ENCODE measurements at regions not wholly inside any gene's neighbourhood (a gene's known extent, or its start where the extent isn't known, plus 50 kb on each side); places are given as distances from the start of the nearest gene placed in this dataset.
"Not testable (repeated sequence)": the region's sequence is repeated elsewhere in the genome, so short reads cannot be mapped to it uniquely, and the experiment has no call there.

DNA sequence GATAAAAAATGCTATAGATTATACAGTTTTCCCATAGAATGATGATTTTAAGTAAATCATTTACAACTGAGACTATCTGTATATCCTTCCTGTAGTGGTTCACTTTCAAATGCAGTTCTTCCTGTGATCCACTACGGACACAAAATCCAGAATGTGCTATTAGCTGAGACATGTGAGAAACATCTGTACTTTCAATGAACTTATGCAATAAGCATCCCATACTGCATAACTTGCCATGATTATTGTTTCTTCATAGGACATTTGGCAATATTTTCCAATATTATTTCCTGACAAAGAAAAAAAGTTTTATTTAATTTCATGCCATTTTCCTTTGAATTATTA lies 83.5 kb upstream of the PRDX6 start:
- in situ Hi-C loops (cut with HindIII; ENCODE audit: low sequenced_read_pairs): no loop called here

GRCh38 chr1:173394813-173395212 lies 82.3 kb upstream of the PRDX6 start:
- in situ Hi-C loops (cut with HindIII; ENCODE audit: low sequenced_read_pairs): not testable (repeated sequence)

GRCh38 chr1:173395762-173396161 lies 81.4 kb upstream of the PRDX6 start:
- in situ Hi-C loops (cut with HindIII; ENCODE audit: low sequenced_read_pairs): no loop called here

DNA sequence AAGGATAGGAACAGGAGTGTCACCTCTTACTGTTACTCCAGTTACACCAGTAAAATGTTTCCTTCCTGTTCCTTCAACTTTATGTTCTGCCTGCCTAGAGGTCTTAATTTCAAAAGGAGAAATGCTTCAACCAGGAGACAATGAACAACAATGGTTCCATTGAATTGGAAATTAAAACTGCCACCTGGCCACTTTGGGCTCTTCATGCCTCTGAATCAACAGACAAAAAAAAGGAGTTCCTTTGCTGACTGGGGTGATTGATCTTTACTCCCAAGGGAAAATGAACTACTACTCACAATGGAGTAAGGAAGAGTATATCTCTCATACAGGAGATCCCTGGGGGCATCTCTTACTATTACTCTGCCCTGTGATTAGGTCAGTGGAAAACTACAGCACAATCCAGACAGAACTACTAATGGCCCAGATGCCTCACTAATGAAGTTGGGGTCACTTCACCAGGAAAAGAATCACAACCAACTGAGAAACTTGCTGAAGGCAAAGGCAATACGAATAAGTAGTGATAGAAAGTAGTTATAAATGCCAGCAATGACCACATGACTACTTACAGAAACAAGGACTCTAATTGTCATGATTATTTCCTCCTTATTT lies 76.6 kb upstream of the PRDX6 start:
- in situ Hi-C loops (cut with HindIII; ENCODE audit: low sequenced_read_pairs): no loop called here

- in situ Hi-C loops (cut with HindIII; ENCODE audit: low sequenced_read_pairs): no loop called here
Observed at GRCh38 chr1:173403996-173404395, 73.1 kb upstream of the PRDX6 start.

DNA sequence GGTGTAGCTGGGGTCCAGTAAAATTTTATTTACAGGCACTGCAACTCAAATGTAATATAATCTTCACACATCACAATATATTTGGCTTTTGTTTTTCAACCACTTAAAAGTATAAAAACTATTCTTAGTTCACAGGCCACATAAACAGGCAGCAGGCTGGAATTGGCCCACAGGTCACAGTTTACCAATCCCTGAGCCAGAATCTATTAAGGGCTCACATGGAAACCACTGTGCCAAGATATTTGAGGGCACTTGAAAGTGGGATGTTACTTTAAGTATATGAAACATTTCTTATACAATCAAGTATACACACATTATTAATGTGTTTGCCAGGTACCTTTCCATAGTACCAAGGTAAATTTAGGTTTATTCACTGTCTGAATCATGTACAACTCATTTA lies 71.9 kb upstream of the PRDX6 start:
- in situ Hi-C loops (cut with HindIII; ENCODE audit: low sequenced_read_pairs): no loop called here

DNA sequence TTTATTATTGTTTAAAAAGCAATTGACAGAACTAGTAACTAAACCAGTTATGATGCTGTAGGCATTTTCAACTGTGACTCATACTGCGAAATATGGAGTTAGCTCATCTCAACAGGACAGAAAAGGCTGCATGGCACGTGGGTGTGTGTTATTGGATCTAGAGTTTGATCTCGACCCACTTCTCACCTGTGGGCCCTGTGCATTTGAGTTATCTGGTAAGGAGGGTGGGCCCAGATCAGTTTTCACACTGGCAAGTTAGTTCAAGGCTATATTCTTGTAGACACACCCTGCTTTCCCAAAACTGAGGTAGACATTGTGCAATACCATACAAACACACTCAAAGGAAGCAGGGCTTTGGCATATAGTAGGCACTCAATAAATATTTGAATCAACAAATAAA lies 71.3 kb upstream of the PRDX6 start:
- in situ Hi-C loops (cut with HindIII; ENCODE audit: low sequenced_read_pairs): no loop called here

GRCh38 chr1:173406783-173407230 lies 70.3 kb upstream of the PRDX6 start:
- in situ Hi-C loops (cut with HindIII; ENCODE audit: low sequenced_read_pairs): no loop called here

GRCh38 chr1:173407846-173408245 lies 69.3 kb upstream of the PRDX6 start:
- in situ Hi-C loops (cut with HindIII; ENCODE audit: low sequenced_read_pairs): no loop called here

DNA sequence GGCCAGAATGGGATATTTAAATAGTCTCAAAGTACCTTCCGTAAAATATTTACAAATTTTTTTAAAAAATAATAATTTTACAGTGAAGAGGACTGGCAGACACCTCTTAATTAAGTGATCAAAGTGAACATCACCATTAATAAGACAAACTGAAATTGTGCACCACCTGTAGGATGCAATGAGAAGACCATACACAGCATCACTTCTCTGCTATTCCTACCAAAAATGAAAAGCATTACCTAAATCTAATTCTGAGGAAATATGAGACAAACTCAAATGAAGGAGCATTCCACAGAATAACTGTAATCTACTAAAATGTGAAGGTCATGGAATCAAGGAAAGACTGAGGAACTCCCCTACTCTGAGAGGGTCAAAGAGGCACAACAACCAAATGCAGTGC lies 68.2 kb upstream of the PRDX6 start:
- in situ Hi-C loops (cut with HindIII; ENCODE audit: low sequenced_read_pairs): no loop called here

- in situ Hi-C loops (cut with HindIII; ENCODE audit: low sequenced_read_pairs): no loop called here
Observed at GRCh38 chr1:173409613-173410012, 67.5 kb upstream of the PRDX6 start.

DNA sequence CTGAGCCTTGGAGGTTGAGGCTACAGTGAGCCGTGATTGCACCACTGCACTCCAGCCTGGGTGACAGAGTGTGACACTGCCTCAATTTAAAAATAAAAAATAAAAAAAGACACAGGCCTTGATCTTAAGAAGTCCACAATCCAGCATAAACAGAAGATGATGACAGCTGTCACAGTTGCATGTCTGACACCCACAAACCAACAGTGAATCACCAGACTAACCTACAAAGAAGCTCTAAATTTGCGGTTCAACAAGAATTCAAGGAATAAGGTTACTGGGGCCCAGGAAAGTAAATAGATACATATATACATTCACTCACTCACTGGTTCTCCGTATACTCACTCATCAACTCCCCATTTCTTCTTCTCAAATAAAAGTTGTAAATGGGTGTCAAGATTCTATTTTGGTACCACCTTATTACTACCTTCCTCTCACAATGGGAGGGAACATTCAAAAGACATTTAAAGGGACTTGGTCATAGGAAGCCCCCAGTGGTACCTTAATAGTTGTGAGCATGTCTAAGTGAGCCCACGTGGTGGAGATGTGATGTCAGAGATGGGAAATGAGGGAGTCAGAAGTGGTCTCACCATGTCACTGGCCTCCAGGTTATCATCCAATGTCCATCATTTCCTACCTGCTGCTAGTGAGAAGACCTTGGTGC lies 66.9 kb upstream of the PRDX6 start:
- in situ Hi-C loops (cut with HindIII; ENCODE audit: low sequenced_read_pairs): no loop called here

GRCh38 chr1:173410794-173411236 lies 66.3 kb upstream of the PRDX6 start:
- in situ Hi-C loops (cut with HindIII; ENCODE audit: low sequenced_read_pairs): no loop called here

DNA sequence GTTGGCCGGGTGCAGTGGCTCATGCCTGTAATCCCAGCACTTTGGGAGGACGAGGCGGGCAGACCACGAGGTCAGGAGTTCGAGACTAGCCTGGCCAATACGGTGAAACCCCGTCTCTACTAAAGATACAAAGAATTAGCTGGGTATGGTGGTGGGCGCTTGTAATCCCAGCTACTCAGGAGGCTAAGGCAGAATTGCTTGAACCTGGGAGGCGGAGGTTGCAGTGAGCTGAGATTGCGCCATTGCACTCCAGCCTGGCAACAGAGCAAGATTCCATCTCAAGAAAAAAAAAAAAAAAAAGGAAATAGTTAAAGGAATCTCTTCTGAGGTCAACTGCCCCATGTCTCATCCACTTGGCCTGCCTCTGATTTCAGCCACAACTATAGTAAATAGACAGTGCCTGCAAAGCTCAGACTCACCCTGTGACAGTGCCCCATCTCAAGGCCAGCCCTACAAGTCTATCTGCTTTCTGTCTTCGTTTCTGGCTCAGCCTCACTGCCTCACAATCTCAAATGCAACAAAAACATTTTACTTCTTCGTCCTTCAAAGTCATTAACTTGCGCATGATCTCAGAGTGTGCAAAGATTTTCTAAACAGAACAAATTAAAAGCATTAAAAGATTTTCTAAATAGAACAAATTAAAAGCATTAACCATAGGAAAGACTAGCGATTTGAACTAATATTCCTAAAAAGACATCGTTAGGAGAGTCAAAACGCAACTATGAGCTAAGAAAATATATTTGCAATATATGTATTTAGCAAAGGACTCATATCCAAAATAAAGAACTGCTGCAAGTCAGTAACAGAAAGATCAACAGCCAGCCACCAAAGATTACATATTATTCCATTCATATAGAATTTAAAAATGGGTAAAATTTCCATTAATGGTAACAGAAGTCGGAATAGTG lies 65.0 kb upstream of the PRDX6 start:
- in situ Hi-C loops (cut with HindIII; ENCODE audit: low sequenced_read_pairs): no loop called here

DNA sequence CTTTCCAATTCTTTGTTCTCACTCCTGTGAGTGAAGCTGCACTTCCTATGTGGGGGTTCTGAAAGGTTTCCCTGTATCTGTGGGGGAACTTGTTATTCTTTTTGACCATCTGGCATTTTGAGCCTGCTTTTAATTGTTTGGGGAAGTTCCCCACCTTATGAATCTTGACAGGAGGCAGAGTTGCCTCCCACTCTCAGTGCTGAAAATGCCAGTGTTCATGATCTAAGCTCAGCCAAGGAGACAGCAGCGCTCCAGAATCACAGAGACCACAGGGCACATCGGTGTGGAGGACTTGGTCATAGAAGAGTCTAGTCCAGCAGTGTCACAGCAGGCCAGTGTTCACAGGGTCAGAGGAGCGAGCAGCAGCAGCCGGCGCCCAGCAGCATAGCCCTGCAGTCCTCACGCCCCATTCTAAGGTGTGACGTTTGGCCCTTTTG lies 63.8 kb upstream of the PRDX6 start:
- in situ Hi-C loops (cut with HindIII; ENCODE audit: low sequenced_read_pairs): no loop called here

DNA sequence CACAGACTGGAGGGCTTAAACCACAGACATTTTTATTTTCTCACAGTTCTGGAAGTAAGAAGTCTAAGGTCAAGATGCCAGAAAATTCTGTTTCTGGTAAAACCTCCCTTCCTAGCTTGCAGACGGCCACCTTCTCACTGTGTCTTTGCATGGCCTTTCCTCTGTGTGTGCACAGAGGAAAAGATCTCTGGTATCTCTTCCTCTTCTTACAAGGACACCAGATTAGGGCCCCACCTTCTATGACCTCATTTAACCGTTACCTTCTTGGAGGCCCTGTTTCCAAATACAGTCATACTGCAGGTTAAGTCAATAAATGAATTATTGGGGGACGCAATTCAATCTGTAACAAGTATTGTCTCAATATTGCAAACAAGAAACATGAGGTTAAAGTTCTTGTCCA lies 63.0 kb upstream of the PRDX6 start:
- in situ Hi-C loops (cut with HindIII; ENCODE audit: low sequenced_read_pairs): no loop called here

GRCh38 chr1:173414539-173415226 lies 62.5 kb upstream of the PRDX6 start:
- in situ Hi-C loops (cut with HindIII; ENCODE audit: low sequenced_read_pairs): no loop called here

- in situ Hi-C loops (cut with HindIII; ENCODE audit: low sequenced_read_pairs): no loop called here
Observed at GRCh38 chr1:173415490-173415889, 61.6 kb upstream of the PRDX6 start.

DNA sequence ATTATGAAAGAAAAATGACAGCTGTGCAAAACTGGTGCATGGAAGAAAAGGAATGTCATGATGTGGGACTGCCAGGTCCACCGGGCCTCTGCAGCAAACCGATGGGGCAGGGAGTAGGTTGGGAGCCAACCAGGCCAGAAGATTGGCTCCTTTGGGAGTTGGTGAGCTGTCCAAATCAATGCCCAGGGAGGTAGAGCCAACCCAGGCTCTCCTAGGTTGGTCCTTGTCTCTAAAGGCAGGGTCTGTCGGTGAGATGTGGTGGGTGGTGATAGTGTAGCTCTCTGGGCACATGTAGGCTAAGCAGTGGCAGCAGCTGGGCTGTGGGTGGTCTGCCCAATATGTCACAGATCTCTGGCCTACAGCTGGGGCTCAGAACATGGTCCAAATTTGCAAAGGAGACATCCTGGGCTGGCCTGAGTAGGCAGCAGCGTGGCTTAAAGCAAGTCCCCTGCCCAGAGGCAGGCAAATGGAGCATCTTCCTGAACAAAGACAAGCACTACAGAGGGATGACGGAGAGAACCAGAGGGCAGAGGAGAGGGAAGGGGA lies 61.2 kb upstream of the PRDX6 start:
- in situ Hi-C loops (cut with HindIII; ENCODE audit: low sequenced_read_pairs): no loop called here

DNA sequence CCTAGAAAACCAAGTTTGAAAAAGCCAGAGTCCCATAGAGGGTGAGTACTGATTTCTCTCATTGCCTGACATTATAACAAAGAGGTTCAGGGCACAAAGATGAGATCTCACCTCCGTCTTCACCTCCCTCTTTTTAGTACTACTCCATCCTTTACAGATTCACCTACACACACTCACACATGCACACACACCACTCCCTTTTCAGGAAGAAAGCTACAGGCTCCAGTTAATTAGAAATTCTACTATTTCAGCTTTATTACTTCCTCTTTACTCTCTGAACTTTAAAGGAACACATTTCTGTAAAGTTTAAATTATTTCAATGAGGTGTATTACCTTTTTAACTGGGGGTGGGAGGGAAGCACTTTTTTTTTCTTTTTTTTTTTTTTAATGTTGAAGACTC lies 59.6 kb upstream of the PRDX6 start:
- in situ Hi-C loops (cut with HindIII; ENCODE audit: low sequenced_read_pairs): no loop called here
